GM18870 (cell line): ENCODE measurements at regions not wholly inside any gene's neighbourhood (a gene's known extent, or its start where the extent isn't known, plus 50 kb on each side); places are given as distances from the start of the nearest gene placed in this dataset.
"Not testable (repeated sequence)": the region's sequence is repeated elsewhere in the genome, so short reads cannot be mapped to it uniquely, and the experiment has no call there.

ENCODE experiments used
- ATAC-seq: cut with Tn5 transposase; IDR thresholded peaks from one replicate; pipeline ENCODE4 v1.9.1; 2021; ENCODE audit warnings: moderate library complexity; ENCODE audit not compliant: unreplicated experiment

GRCh38 chr3:27779176-27779575 is 57.1 kb upstream of the EOMES start:
- no peak for ATAC-seq

DNA sequence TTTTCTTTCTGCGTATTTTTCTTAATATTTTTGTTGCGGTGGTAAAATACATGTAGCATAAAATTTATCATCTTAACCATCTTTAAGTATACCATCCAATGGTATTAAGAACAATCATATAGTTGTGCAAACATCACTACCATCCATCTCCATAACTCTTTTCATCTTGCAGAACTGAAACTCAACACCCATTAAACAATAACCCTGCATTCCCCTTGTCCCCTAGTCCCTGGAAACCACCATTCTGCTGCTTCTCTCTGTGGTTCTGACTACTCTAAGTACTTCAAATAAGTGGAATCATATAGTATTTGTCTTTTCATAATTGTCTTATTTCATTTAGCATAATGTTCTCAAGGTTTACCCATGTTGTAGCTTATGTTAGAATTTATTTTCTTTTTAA is 67.3 kb upstream of the EOMES start:
- no peak for ATAC-seq

GRCh38 chr3:27791956-27792355 is 69.8 kb upstream of the EOMES start:
- ATAC-seq, result no peak

GRCh38 chr3:27792869-27793268 is 70.7 kb upstream of the EOMES start:
- no peak for ATAC-seq

- no peak for ATAC-seq
Observed at GRCh38 chr3:27794211-27794610, 72.1 kb upstream of the EOMES start.

GRCh38 chr3:27796365-27796875 is 74.3 kb upstream of the EOMES start:
- no peak for ATAC-seq

DNA sequence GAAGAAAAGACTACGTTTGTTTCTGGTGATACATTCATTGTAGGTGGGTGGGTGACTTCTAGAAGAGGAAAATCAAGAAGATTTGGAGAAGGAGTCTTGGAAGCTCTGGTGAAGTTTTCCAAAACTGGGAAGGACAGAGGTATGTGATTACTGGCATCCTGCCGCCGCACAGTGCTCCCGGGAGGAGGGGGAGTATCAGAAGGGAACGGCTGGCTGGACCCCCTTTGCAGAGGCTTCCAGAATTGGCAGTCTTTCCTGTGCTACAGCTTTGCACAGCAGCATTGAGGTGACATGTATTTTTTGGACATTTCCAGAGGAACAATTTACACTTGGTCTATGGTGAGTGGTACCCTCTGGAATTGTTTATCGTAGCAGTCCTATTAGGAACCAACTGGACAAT is 75.7 kb upstream of the EOMES start:
- ATAC-seq, result no peak

GRCh38 chr3:27800261-27800660 is 78.1 kb upstream of the EOMES start:
- no peak for ATAC-seq

- ATAC-seq, result no peak
Observed at GRCh38 chr3:27802425-27802824, 80.3 kb upstream of the EOMES start.

- no peak for ATAC-seq
Observed at GRCh38 chr3:27802849-27803248, 80.7 kb upstream of the EOMES start.

DNA sequence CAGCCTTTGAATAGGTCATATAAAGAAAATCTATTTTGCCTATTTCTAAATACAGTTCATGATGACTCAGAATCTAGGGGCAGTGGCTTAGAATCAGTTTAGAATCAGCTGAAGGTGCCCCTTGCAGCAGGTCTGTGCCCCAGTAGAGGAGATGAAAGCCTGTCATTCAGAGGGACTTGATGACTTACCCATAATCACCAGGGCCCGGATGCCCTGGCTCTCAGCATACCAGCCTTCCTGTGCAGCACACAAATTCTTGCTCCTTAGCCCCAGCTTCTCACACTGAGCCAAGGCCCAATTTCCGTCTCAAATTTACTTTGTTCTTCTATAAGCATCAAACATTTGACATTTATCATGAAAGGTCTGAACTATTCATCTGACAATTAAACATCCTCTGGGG is 83.2 kb upstream of the EOMES start:
- no peak for ATAC-seq

- no peak for ATAC-seq
Observed at GRCh38 chr3:27813255-27813654, 91.1 kb upstream of the EOMES start.

GRCh38 chr3:27821609-27822008 is 99.5 kb upstream of the EOMES start:
- ATAC-seq, result not testable (repeated sequence)

GRCh38 chr3:27824312-27825200 is 102.4 kb upstream of the EOMES start:
- ATAC-seq, result no peak

- no peak for ATAC-seq
Observed at GRCh38 chr3:27826448-27826847, 104.3 kb upstream of the EOMES start.

- no peak for ATAC-seq
Observed at GRCh38 chr3:27827041-27827440, 104.9 kb upstream of the EOMES start.

- ATAC-seq, result no peak
Observed at GRCh38 chr3:27840807-27841594, 118.9 kb upstream of the EOMES start.

GRCh38 chr3:27844052-27844675 is 122.0 kb upstream of the EOMES start:
- ATAC-seq, result no peak

- ATAC-seq, result no peak
Observed at GRCh38 chr3:27847697-27848096, 125.6 kb upstream of the EOMES start.

- ATAC-seq, result no peak
Observed at GRCh38 chr3:27848826-27849225, 126.7 kb upstream of the EOMES start.

- ATAC-seq, result no peak
Observed at GRCh38 chr3:27859821-27860220, 137.7 kb upstream of the EOMES start.
